Activated CD8-positive, alpha-beta memory T cell treated with anti-CD3 and anti-CD28 coated beads for 48 hours (primary cell): ENCODE measurements at regions not wholly inside any gene's neighbourhood (a gene's known extent, or its start where the extent isn't known, plus 50 kb on each side); places are given as distances from the start of the nearest gene placed in this dataset.

ENCODE experiments used
- DNase-seq, 3 experiments: peaks; one replicate each; pipeline ENCODE4 v3.0.0-alpha.2; 2020; ENCODE audit warnings: low read depth in 2 of 3, low spot score in 2 of 3

DNA sequence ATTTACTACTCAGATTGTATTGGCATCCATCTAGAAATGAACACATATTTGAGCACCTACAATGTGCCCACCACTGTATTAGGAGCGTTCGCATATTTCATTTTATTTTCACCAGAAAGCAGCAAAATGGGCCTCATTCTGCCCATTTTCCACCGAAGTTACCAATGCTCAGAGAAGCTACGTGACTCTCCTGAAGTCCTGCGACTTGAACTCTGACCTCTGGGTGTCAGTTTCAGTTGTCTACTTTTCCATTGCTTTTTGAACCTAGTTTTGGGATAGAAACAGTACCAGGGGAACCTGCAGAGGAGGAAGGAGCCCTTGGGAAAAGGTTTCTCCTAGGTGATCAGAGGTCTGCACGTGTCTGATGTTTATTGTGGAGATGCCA, 139.1 kb upstream of the SDK2 start:
- no peak for DNase-seq

DNA sequence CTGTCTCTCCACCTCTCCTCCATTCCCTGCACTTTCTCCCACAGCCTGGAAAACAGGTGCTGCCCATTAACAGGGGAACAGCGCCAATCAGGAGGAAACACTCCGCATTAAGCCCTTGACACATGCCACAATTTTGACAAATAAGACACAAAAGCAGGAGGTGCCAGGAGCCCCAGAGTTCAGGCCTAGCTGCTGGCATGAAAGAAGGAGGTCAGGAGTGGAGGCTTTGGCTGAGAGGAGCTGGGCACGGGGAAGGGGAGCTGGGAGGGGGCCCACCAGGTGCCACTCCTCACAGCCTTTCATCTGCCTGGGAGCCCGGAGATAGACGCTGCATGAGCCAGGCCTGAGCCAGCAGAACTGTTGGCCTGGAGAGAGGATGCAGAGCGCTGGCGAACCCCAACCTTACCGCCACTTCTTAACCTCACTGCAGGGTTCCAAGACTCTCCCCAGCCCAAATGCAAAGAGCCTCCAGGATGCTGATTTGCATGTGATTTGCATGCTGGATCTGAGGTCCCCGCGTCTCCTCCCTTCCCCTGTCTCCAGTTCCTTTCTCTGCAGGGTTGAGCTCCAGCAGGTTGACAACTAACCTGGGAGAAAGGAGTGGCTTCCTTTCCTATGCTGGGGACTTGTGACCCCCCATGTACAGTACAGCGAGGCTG, 139.8 kb upstream of the SDK2 start:
- no peak for DNase-seq

DNA sequence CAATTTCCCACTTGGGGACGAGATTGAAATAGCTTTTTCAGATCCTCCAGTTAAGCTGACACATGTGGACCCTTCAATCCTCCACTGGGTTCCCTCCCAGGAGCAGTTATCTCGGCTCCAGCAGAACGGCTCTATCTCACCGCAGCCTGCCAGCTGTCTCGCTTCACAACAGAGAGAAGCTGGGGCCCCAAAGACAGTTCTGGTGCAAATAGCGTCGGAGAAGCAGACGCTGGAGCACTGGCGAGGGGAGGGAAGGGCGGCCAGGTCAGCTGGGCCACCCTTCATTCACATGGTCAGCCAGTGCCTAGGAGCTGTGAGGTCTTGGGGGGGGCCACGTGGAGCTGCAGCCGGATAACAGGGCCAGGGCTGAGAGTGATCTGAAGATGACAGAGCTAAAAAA, 141.3 kb upstream of the SDK2 start:
- DNase-seq = no peak

DNA sequence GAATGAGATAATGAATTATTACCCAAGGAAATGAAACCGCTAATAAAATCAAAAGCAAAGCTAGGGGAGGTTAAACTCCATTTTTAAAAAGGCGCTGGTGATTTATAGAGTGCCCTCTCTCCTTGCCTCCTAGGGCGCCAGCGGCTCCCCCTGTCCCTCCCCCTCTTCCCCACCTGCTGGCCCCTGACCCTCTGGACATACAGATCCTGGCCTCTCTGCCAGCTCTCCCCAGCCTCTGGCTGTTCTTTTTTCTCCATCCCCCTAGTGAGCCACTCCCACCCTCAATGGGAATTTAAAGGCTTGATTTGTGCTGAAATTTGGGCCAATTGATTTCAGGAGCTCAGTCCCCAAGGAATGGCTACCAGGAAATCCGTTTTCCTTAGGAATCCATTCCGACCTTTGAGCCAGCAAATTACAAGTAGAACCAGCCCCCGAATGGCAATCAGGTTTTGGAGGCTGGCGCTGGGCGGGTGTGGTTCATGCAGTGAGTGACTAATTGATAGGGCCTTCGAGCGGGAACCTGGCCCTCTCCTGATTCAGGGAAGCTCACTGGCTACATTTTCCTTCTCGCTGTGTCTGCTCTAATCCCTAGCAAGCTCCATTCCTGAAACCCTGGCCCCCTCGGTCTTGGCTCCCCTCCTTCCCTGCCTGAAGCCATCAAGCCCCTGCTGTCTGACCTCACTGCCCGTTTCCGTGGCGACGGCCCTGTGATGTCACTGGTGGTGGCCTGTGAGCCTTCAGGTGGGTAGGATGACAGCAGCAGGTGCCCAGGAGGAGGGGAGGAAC, 141.9 kb upstream of the SDK2 start:
- DNase-seq = no peak

DNA sequence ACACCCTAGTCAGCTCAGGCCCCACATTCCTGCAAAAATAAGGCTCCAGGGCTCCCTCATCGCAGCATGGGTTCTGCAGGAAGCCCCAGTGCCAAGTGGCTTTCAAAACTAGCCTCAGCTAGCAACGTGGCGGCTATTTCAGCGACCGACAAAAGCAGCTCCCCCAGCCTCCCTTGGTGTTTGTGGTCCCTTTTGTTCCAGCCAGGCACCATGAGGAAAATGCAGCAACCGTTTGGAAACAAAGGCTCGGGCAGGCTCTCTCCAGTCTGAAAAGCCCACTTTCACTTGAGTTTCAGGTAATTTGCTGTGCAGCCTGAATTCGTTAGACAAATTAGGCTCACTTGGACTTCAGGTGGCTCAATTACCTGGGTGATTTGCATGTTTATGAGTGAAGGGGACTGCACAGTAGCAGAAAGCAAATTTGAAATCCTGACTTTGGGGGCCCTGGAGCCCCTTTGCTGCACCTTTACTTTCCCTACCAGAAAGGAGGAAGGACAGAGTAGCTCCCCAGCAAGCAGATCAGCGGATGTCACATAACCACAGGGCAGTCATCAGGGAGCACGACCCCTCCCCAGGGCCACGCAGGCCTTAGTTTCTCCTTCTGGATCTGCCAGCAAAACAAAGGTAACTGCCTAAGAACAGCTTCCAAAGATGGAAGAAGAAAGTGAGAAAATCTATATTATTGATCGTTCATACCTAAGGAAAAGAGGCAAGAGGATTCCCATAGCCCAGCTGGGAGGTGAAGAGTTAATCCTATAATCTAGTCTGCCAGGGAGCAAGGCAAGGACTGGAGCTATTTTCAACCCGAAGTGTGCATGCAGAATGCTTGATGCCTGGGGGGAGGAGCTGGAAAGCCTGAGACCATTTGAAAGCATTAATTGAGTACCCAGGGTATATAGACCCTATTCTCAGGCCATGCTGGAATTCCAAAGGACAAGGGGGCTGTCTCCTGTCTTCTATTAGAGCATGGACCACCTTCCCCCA, 143.1 kb upstream of the SDK2 start:
- no peak for DNase-seq

DNA sequence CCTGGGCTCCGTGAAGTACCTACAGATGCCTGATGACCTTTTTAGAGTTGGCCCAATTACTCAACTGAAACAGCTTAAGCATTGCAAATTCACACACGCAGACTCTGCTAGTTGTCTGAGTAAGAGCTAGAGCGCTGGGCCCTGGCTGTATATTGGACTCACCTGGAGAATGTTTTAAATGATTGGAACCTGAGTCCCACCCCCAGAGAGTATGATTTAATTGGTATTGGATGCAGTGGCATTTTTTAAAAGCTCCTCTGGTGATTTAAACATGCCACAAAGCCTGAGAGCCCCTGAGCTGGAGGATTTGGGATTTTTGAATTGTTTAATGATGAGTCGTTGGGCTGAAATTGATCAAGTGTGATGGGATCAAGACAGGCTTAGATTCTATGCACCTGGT, 143.9 kb upstream of the SDK2 start:
- no peak for DNase-seq

DNA sequence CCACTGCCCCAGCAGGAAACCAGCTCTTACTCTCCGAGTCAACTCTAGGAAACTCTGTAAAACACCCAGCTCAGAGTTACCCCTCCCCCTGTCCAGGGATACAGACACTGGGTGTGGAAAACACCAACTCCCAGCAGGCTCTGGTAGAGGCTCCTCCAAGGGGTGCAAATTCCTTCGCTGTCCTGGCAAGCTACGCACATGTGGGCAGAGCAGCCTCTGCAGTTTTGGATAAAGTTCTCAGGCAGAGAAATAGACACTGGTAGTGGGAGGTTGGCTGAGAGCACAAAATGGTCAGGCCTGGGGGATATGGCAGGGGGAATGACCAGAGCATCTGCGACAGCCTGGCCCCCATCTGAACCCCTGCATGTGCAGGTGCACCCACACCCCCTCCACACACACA, 146.9 kb upstream of the SDK2 start:
- DNase-seq = no peak

DNA sequence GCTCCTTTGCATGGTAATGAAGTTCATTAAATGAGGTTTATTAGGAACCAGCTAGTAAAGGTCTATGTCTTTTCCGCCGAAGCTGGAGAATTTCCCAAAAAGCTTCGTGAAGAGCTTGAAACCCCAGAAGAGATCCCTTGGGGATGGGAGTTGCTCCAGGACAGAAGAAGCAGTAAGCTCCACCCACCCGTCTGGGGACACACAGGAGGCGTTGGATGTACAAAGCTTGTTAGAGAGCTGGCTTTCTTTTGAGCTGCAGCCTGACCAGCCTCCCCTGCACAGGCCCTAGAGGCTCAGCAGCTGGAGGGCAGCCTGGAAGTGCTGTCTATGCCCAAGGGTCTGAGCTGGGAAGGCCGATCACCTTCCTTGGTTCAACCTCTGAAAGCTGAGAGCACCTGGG, 147.4 kb upstream of the SDK2 start:
- DNase-seq = no peak

DNA sequence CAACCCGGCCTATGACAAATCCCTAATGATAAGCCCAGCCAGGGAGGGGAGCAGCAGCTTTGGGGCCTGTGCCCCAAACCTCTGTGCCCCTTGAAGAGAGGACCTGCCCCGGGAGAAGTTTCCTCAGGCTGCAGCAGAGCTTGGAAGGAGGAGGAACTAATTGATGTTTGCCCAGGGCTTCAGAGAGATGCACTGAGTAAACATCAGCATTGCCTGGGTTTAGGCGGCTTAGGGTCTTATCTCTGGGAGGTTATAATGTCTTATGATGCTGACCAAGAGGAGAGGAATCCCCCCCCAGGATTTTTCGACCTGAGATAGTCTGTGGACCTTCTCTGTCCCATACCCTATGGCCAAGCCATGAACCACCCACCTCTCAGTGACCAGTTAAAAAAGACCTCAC, 148.7 kb upstream of the SDK2 start:
- DNase-seq = no peak

DNA sequence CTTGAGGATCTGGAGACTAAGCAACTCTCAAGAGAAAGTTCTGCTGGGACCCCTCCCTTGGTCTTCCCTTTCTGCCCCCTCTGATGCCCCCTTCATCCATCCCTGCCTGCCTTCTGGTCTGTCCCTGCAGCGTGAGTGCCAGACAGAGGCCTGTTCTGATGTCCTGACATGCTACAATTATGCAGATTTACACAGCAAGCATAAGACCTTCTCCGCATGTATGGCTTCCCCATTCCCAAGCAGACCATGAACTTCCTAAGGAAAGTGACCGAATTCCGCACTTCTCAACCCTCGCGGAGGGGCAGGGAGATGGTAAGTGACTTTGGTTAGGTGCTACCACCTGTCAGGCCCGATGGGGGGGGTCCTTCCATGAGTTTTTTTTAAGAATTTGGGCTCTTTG, 150.1 kb upstream of the SDK2 start:
- DNase-seq = no peak

DNA sequence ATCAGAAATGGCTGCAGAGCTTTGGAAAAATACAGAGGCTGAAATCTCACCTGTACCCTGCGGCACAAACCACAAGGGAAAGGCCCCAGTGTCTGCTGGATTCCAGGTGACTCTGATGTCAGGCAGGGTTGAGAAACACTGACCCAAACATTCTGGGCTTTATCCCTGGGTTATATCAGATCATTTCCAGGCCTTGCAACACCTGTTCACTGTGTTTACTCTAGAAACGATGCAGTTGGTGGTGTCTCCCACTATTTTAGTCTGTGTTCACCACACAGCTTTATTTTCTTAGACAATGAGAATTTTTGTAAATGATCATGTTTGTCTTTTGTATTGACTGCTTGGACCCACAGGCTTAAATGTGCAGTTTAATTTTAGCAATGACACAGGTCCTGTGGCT, 151.5 kb upstream of the SDK2 start:
- DNase-seq = no peak

DNA sequence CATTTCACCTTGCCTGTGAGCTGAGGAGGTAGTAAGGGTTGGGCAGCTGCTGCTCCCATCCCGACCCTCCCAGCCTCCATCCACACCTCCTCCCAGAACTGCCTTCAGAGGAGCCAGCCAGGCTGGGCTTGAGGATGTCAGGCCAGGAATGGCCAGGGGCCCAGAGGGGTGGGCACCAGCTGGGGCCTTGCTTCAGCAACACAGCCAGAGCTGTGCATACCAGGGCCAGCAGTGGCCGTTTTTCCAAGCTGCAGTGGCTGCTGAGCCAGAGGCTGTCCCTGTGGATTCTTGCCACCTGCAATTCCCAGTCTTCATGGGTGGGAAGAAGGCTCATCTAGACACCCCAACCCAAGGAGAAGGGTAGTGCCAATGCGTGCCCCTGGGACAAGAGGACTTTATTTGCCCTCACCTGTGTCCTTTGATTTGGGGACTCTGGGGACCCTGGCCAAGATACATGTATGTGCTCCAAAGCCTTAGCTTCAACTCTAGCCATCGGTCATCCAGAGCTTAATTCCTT, 153.4 kb upstream of the SDK2 start:
- no peak for DNase-seq

DNA sequence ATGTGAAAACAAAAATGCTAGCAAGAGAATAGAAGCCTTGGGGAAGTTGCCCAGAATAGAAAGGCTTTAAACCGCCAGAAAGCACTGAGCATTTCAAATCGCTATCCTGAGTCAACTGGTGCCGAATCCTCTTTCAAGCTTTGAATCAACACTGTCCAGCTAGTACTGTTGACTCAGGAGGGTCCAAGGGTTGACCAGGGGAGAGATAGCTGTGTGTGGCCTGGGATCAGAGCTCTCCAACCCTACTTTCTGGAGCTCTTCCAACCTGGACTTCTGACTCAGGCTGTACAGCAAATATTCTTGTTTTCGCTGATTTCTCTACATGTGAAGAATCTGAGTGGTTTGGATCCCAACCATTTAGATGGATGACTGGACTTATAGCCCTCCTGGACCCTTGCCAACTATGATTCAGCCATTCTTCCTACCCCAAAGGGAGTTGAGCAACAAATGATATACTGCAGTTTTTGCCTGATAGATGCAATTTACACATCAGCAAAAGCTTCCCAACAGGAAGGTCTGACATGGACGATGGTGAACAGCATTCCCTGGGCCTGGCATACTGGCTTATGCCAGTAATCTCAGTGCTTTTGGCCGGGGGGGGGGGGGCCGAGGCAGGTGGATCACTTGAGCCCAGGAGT, 154.0 kb upstream of the SDK2 start:
- DNase-seq = no peak

DNA sequence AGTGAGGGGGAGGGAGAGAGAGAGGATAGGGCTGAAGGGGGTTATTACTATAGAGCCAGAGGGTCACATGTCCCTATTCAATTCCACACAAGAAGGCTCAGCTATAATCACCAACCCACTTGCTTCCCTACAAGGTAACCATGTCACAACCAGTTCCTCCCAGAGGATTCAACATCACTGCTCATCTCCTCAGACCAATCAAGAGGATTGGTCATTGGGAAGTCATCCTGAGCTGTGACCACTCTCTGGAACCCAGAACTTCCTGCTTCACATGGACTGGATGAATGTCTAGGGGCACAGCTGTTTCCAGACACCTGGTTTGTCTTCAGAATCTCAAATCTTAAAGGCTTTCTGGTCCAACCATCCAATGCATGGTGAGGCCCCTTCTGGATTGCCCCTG, 154.9 kb upstream of the SDK2 start:
- DNase-seq = no peak

DNA sequence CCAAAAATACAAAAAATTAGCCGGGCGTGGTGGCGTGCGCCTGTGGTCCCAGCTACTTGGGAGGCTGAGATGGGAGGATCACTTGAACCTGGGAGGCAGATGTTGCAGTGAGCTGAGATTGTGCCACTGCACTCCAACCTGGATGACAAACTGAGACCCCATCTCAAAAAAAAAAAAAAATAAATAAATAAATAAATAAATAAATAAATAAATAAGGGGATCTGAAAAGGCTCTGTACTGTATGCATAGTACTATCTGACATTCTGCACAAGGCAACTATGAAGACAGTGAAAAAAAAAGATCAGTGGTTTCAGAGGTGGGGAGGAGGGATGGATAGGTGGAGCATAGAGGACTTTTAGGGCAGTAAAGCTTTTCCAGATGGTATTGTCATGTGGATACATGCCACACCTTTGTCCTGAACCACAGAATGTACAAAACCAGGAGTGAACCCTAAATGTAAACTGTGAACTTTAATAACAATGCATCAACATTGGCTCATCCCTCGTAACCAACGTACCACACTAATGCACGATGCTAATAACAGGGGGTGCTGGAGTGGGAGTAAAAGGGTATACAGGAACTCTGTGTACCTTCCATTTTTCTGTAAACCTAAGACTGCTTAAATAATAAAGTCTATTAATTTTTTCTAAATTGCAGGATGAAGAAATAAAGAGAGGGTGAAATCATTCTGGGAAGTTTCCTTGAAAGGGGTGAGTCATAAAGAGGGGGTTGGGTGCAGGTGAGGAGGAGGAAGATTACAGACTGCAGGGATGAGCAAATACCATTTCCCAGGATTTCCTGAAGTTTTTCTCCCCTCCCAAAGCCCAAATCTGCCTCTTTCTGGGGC, 155.8 kb upstream of the SDK2 start:
- DNase-seq = no peak

DNA sequence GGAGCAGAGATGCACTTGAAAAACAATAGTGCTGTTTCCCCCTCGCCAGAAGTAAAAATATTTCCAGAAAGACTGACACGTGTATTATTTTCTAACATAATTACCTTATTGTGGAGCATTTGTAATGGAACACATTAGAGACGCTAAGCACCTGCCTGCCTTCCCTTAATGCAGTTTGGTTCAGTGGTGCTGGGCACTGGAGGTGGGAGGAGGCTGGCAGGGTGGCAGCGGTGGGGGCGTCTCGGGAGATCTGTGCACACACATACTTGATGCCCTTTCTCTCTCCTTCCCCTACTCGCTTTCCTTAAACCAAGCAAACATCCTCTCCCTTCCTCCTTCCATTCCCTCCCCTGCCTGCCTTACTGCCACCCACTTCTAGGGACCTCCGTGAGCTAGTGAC, 156.6 kb upstream of the SDK2 start:
- DNase-seq = no peak

DNA sequence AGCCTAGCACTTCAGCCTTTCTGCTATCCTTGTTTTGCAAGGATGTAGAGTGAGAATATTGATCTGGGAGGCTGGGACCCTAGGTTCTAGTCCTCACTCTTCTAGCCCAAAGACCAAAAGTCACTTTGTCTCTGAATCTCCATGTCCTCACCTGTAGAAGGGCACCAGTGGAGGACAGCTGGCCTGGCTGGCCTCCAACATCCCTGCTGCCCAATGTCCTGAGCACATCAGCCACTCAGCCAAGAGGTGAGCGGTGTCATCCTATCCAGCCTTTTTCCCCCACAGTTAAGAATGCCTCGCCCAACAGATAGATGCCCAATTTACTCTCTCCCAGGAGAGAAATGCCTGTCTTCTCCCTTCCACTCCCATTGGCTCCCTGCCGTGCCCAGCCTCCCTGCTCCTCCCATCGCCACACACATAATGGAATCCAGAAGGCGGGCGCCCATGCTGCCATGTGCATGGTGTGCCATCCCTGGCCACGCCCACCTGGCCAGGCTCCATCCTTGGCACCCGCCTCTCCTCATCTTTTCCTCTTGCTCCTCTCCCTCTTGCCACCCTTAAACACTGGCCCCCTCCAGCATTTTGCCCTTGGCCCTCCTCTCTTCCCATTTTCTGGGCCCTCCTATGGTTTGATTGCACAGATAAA, 157.3 kb upstream of the SDK2 start:
- DNase-seq = no peak

DNA sequence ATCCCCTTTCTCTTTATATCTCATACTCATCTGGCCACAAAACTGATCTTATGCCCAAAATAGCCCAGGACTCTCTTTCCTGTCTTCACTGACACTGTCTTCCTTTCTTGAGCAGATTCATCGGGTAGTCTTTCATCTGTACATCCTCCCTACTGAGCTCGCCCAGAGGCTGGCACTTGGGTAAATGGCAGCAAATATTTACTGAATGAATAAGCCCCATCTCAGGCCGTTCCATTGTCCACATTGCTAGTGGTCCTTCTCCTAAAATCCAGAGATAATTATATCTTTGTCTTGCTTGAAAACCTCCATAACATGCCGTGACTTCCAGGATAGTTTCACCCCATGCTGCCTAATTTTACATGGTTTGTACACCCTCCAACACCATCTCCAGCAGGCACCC, 158.1 kb upstream of the SDK2 start:
- DNase-seq = no peak

DNA sequence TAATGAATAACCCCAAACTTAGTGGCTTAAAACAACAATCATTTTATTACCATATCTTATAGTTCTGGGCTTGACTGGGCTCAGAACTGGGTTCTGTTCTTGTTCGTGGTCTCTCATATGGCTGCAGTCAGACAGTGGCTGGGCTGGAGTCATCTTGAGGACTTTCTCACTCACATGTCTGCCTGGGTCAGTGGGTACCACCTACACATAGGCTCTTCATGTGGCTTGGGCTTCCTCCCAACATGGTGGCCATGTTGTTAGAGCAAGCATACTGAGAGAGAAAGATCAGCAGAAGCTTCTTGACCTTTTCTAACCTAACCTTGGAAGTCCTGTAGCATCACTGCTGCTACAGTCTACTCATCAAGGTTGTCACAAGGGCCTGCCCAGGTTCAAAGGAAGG, 158.6 kb upstream of the SDK2 start:
- DNase-seq = no peak

DNA sequence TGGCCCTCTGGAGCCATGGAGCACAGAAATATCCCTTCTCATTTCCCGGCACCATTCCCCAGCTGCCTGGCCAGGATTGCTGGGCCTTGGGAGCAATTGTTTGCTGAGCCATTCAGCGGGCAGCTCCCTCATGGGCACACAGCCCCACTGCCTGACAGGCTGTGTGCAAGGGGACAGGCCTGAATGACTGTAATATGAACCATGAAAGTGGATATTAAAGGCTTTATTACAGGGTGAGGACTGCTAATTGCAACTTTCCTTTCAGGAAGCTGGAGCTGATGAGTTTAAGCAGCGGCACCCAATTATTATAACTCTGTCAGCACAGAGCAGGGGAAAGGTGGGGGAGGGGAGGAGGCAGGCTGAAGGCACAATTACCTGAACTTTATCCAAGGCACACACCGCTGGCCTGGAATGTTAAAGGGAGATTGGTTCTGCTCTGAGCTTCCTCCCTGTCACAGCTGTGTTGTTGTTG, 159.8 kb upstream of the SDK2 start:
- DNase-seq = no peak
